AG09319 (cell line): ENCODE measurements at regions not wholly inside any gene's neighbourhood (a gene's known extent, or its start where the extent isn't known, plus 50 kb on each side); places are given as distances from the start of the nearest gene placed in this dataset.

Source experiments
- DNase-seq: peaks from one replicate; pipeline ENCODE4 v3.0.0-alpha.2; 2010; ENCODE audit warnings: low read depth; ENCODE audit errors: extremely low read depth
- TF ChIP-seq, protein P1 (sequence below): IDR thresholded peaks from 2 replicates; pipeline ENCODE4 v1.5.1; 2011; ENCODE audit warnings: low read depth, mild to moderate bottlenecking, inconsistent platforms, low read length, moderate library complexity

DNA sequence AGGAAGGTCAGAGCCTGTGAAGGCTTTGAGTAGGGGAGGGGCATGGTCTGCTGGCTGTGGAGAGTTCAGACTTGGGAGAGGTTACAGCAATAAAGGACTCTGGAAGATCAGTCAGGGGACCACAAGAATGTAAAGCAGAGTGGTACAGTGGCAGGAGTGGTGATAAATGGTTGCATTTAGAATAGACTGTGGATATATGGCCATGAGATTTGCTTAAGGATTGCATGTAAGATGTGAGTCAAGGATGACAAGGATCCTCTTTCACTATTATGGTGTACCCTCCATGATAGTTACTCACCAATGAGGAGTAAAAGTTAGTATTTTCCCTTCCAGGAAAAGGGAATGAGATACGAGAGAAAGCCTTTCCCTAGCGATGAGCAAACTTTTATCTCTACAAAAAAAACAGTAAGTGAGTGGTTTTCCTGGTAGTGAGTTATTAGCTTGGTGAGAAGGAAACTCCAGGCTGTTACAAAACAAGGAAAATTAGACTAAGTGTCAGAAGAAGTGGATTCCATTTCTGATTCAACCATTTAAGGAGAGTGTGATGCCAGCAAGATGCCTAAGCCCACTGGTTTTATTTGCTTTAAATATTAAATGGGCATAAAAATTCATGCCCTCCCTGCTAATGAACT is 818.0 kb upstream of the ACVR2A start:
- TF ChIP-seq, protein P1, sequence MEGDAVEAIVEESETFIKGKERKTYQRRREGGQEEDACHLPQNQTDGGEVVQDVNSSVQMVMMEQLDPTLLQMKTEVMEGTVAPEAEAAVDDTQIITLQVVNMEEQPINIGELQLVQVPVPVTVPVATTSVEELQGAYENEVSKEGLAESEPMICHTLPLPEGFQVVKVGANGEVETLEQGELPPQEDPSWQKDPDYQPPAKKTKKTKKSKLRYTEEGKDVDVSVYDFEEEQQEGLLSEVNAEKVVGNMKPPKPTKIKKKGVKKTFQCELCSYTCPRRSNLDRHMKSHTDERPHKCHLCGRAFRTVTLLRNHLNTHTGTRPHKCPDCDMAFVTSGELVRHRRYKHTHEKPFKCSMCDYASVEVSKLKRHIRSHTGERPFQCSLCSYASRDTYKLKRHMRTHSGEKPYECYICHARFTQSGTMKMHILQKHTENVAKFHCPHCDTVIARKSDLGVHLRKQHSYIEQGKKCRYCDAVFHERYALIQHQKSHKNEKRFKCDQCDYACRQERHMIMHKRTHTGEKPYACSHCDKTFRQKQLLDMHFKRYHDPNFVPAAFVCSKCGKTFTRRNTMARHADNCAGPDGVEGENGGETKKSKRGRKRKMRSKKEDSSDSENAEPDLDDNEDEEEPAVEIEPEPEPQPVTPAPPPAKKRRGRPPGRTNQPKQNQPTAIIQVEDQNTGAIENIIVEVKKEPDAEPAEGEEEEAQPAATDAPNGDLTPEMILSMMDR: no peak
- DNase-seq: no peak

- peak; percentile 84 for DNase-seq
Measured at GRCh38 chr2:147025646-147026585, 818.9 kb upstream of the ACVR2A start.

DNA sequence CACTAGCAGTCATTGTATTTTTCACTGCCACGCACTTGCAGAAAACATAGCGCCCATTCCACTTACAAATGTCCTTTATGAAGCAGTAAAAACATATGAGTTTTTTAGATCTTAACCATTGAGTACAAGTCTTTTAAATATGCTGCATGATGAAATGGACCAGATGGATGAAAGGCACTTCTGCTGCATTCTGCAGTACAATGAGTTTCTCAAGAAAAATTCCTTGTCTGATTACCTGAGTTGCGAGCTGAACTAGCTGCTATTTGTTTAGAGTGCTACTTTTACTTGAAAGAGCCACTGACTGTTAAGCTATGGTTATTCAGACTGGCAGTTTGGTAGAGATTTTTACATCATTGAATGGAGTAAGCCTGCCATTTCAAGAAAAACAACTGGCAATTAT is 825.5 kb upstream of the ACVR2A start:
- TF ChIP-seq, protein P1: no peak
- DNase-seq: no peak

More at GRCh38 chr2:147025646-147026585, 818.9 kb upstream of the ACVR2A start:
- TF ChIP-seq, protein P1: no peak

DNA sequence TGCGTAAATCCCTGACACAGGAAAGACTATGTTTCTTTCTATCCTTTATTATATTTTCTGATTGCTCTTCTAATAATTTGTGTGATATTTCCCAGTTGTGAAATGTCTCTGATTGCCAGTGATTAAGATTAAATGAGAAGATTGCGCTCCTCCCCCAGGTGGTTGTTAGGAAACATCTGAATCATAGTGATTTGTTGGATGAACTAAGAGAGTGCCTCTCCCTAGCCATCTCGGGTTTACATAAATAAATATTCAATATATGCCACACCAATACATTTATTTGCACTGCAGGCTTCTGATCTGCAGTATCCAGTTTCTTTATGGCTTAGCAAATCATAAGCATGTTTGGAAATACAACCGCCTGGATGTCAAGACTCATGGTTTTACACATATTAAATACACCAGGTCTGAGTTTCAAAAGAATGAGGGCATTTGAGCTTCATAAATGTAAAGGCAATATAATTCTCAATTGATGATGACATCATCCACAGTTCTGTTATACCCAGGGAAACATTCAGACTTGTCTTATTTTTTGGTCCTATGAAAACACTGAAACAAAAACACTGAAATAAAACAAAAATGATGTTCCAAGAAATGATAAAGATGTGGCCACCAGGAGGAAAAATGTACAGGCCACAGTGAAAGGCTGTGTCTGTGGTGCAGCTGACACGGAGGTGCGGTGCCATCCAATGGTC is 826.7 kb upstream of the ACVR2A start:
- TF ChIP-seq, protein P1: no peak
- DNase-seq: no peak

- no peak for DNase-seq
- TF ChIP-seq, protein P1: no peak
Measured at GRCh38 chr2:147016181-147016580, 828.6 kb upstream of the ACVR2A start.

- no peak for DNase-seq
- TF ChIP-seq, protein P1: no peak
Measured at GRCh38 chr2:147015591-147015990, 829.2 kb upstream of the ACVR2A start.
